ENCODE measurements at regions not wholly inside any gene's neighbourhood (a gene's known extent, or its start where the extent isn't known, plus 50 kb on each side); places are given as distances from the start of the nearest gene placed in this dataset.

- Histone ChIP-seq H2BK20ac (ENCODE audit: low read length) (no peak overlapping the region), H3K23me2 (ENCODE audit: low read depth, low read length) (no peaks in the 10 kb centered on the region), H3K27ac (ENCODE audit: low read depth, low read length) (no peak overlapping the region), H2BK120ac (replicated peaks; ENCODE audit: low read depth, low read length) (no peak overlapping the region), H2BK15ac (ENCODE audit: low read length) (no peak overlapping the region), H3K23ac (ENCODE audit: insufficient read length) (no peak overlapping the region), H3K4me1 (replicated peaks in 1 of 4; ENCODE audit: control insufficient read depth in 3 of 4, insufficient read depth in 4 of 4, low read length in 3 of 4) (no peaks in the 10 kb centered on the region), H4K91ac (replicated peaks; ENCODE audit: insufficient read length, low read length) (no peak overlapping the region), H3K4me3 (ENCODE audit: extremely low read depth in 1 of 4, insufficient read depth in 2 of 4, low read depth in 3 of 4, low read length in 4 of 4) (no peak overlapping the region), H3K36me3 (ENCODE audit: control insufficient read depth in 2 of 4, insufficient read depth in 4 of 4, low read length in 3 of 4) (no peaks in the 10 kb centered on the region), H3K14ac (ENCODE audit: insufficient read length) (no peak overlapping the region), H3K18ac (ENCODE audit: extremely low read depth, low read length) (no peak overlapping the region), H3K27me3 (replicated peaks in 1 of 4; ENCODE audit: control insufficient read depth in 3 of 4, extremely low read depth in 1 of 4, insufficient read depth in 3 of 4, low read length in 3 of 4) (no peaks in the 10 kb centered on the region), H3K9ac (replicated peaks in 1 of 4; ENCODE audit: extremely low read depth in 1 of 4, low read depth in 3 of 4, low read length in 3 of 4) (no peak overlapping the region), H2AFZ (ENCODE audit: low read length) (no peak overlapping the region), H3K79me2 (ENCODE audit: control insufficient read depth in 1 of 2, insufficient read depth in 2 of 2, low read length in 2 of 2) (no peaks in the 10 kb centered on the region), H4K8ac (ENCODE audit: extremely low read depth, insufficient read depth, low read length) (no peak overlapping the region), H3K56ac (replicated peaks; ENCODE audit: insufficient read length, low read depth, low read length) (no peak overlapping the region), H4K5ac (ENCODE audit: insufficient read length, low read depth, low read length) (no peak overlapping the region), H3K4ac (replicated peaks; ENCODE audit: insufficient read length, low read depth, low read length) (no peak overlapping the region), H2BK12ac (ENCODE audit: low read depth, low read length) (no peak overlapping the region), H3K4me2 (ENCODE audit: insufficient read depth in 1 of 2, low read depth in 2 of 2, low read length in 2 of 2) (no peak overlapping the region), H4K20me1 (replicated peaks in 1 of 2; ENCODE audit: control insufficient read depth in 1 of 2, insufficient read depth in 2 of 2, low read length in 2 of 2) (no peaks in the 10 kb centered on the region), H2BK5ac (ENCODE audit: low read depth, low read length) (no peak overlapping the region), H3K9me3 (ENCODE audit: insufficient read depth in 2 of 2, low read depth in 1 of 2, low read length in 1 of 2) (peaks cover 0 to 3% of the 10 kb centered on the region in 2 experiments; a peak in 1 of 4 replicates), H2AK5ac (ENCODE audit: low read depth, low read length) (no peak overlapping the region), H3K79me1 (ENCODE audit: low read depth, low read length) (no peaks in the 10 kb centered on the region)
- 94% methylated on average over 1 of the region's 1 CpG; no CpG with 5 or more reads in 1 of the 2 experiments for WGBS, 2 experiments (ENCODE audit: extremely low coverage in 1 of 2, insufficient coverage in 1 of 2, insufficient read length in 1 of 2, insufficient replicate concordance in 2 of 2, low coverage in 1 of 2, low lambda C conversion rate in 2 of 2, missing lambda C conversion rate in 1 of 2)
- no peak for FAIRE-seq
- ChIA-PET POLR2A (ENCODE audit: partially characterized antibody) (no interaction called here), CTCF (ENCODE audit: partially characterized antibody) (no interaction called here)
- DNase-seq (ENCODE audit: low read depth in 1 of 2, low spot score in 2 of 2), result no peak
- TF ChIP-seq CHD2 (IDR thresholded peaks at IDR 0.05; ENCODE audit: low read length), result no peak
- TF ChIP-seq ASH2L (IDR thresholded peaks at IDR 0.05; ENCODE audit: low read length), result no peak
- no peak for TF ChIP-seq KDM1A (IDR thresholded peaks at IDR 0.05; ENCODE audit: borderline replicate concordance, low read length)
- no peak for TF ChIP-seq FOSL1 (IDR thresholded peaks at IDR 0.05; ENCODE audit: insufficient read depth, low read depth, low read length)
- TF ChIP-seq HDAC6 (IDR thresholded peaks at IDR 0.05; ENCODE audit: low read depth, low read length), result no peak
- no peak for TF ChIP-seq KDM5A (IDR thresholded peaks at IDR 0.05; ENCODE audit: low read length)
- no peak for TF ChIP-seq MAFK (IDR thresholded peaks at IDR 0.05; ENCODE audit: low read depth, low read length)
- no peak for TF ChIP-seq YY1 (IDR thresholded peaks at IDR 0.05; ENCODE audit: low read depth, low read length)
- TF ChIP-seq ATF3 (IDR thresholded peaks at IDR 0.05; ENCODE audit: insufficient read depth, low read depth, low read length), result no peak
- TF ChIP-seq, protein P1, sequence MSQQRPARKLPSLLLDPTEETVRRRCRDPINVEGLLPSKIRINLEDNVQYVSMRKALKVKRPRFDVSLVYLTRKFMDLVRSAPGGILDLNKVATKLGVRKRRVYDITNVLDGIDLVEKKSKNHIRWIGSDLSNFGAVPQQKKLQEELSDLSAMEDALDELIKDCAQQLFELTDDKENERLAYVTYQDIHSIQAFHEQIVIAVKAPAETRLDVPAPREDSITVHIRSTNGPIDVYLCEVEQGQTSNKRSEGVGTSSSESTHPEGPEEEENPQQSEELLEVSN (IDR thresholded peaks at IDR 0.05), result no peak
- TF ChIP-seq PHF8 (conservative IDR thresholded peaks at IDR 0.05; ENCODE audit: low read depth, low read length), result no peak
- no peak for TF ChIP-seq TBP (IDR thresholded peaks at IDR 0.05; ENCODE audit: low read depth, low read length)
- TF ChIP-seq SP2 (IDR thresholded peaks at IDR 0.05; ENCODE audit: low read length), result no peak
- no peak for TF ChIP-seq SIRT6 (IDR thresholded peaks at IDR 0.05; ENCODE audit: low read length)
- no peak for TF ChIP-seq BACH1 (IDR thresholded peaks at IDR 0.05; ENCODE audit: low read length)
- no peak for TF ChIP-seq SRF (IDR thresholded peaks at IDR 0.05; ENCODE audit: low read depth, low read length)
These were observed 349.9 kb downstream of the TRIB2 start for GRCh38 chr2:13066676-13067075.

Data from H1 (cell line).